HG03025 (cell line): ENCODE measurements at regions not wholly inside any gene's neighbourhood (a gene's known extent, or its start where the extent isn't known, plus 50 kb on each side); places are given as distances from the start of the nearest gene placed in this dataset.

Experiments used
- ATAC-seq: cut with Tn5 transposase; IDR thresholded peaks from one replicate; pipeline ENCODE4 v1.9.1; 2021; ENCODE audit warnings: mild to moderate bottlenecking, moderate library complexity; ENCODE audit not compliant: unreplicated experiment, low FRiP score

DNA sequence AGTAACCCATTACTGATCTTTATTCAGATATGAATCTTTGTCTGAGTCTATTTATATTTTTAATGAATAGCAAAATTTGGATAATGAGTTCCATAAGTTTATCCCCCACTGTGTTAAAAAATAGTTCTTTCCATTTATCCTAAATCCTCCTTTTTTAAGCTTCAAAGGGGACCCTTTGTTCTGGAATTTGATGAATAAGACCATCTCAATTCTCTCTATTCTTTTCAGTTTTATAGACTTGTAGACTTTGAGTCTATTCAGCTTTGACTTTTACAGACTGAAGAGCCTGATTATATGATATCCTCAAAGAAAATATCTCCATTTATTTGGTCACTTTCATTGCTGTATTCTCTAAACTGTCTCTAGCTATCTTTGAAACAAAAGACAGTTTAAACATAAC is 2146.1 kb upstream of the CELF4 start:
- ATAC-seq, result no peak

DNA sequence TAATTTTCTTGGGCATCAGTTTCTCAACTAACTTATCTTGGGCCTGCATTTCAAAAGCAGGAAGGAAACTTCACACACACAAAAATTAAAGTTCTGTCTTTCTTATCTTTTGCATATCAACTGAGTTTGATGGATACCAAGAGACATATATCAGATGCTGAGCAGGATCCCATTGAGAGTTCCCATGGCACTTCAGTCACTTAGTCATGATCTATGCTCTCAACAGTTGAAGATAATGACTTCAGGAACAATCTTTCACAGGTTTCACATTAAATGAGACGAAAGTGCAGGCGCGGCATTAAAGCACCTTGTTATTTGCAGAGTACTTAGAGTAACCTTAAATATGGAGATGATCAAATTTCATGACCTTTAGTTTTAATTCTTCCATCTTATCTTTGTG is 2139.8 kb upstream of the CELF4 start:
- no peak for ATAC-seq

GRCh38 chr18:39702888-39703287 is 2137.3 kb upstream of the CELF4 start:
- ATAC-seq, result no peak

- ATAC-seq, result no peak
Observed at GRCh38 chr18:39701839-39702238, 2136.2 kb upstream of the CELF4 start.

DNA sequence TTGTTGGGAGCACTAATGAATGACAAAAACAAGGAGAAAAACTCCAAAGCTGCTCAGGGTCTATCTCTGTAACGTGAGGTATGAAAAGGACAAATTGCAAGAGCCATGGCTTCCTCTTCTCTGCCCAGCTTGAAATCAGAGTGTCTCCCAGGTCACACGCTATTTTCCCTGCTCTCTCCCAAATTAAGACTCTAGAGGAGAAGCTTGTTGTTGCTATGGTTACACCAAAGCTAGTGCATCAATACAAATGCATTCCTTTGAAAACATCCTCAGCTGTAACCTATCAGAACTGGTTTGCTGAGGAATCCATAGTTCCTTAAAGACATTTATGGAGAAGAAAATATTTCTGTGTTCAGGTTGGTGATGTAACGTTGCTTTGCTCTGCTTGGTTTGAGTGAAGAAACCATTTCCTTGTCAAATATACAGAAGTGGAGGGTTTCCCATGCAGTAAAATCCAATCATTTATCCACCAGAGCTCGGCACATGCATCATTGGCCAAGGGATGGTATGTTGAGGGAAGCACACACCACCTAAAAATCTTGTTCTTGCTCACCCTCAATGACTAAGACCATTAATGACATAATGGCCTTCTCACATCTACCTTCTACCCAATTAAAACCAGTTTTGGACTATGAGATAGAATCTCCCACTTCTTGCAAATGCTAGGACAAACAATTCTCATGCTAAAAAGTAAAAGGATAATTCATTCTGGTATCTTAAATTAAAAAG is 2135.6 kb upstream of the CELF4 start:
- ATAC-seq, result no peak

DNA sequence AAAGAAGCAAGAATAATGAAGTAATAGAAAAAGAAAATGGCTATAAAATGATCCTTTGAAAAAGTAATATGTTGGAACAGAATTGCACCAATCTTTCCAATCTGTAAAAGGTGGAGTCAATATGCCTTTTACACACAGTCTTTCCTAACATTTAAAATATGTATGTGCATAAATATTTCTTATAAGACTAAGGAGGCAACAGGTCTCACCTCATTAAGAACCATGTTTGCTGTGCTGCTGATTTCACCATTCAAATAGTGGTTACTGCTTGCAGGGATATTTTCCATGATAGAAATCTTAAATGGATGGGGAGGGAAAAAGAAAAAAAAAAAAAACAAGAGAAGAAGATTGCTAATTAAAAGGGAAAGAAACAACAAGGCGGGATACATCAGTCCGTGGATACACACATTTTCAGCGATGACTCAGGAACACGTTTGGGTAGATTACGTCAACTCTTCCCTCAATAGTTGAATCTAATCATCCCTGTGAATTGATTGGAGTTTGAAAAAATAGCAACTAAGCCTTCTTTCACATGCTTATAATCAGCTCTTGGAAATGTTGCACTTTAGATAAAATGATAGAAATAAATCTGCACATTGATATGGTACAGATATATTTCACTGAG is 2133.9 kb upstream of the CELF4 start:
- ATAC-seq, result no peak

DNA sequence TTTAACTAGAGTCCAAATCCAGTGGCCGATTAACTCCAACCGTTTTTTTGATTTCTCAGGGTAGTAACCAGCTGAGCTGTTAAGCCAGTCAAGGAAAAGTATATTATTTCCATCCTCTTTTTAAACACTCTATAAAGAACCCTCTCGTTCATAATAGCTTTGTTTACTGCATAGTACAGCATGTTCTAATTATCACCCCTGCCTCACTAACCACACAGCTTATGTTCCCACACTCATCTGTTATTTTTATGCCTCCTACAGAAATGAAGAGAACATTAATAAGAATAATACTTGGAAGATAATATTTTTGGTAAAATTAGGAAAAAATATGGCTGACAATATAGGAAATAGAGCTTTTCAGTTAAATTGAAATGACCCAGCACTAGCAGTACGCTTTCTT is 2132.8 kb upstream of the CELF4 start:
- ATAC-seq, result no peak

GRCh38 chr18:39693359-39693758 is 2127.8 kb upstream of the CELF4 start:
- ATAC-seq, result no peak

GRCh38 chr18:39692367-39693015 is 2126.9 kb upstream of the CELF4 start:
- no peak for ATAC-seq

DNA sequence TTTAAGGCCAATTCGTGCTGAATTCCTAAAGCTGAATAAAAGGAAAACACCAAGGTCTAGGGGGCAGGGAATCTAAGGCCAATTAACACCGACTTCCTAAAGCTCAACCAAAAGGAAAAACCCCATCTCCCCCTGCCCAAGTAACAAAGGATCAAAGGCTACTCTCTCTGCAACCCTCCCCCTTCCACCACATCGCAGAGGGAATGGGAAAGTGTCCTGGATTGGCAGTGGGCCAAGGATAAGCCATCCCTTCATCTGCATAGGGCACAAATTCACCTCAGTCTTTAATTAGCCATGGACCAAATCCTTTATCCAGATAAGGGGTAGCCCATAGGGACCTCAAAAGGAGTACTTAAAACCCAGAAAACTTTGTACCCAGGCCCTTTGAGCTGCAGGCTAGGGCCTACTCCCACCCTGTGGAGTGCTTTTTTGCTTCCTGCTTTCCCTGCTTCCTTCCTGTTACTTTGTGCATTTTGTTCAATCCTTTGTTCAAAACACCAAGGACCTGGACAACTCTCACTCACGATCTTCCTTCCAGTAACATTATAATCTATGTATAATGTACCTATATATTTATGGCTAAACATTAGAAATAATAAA is 2119.8 kb upstream of the CELF4 start:
- ATAC-seq, result no peak

DNA sequence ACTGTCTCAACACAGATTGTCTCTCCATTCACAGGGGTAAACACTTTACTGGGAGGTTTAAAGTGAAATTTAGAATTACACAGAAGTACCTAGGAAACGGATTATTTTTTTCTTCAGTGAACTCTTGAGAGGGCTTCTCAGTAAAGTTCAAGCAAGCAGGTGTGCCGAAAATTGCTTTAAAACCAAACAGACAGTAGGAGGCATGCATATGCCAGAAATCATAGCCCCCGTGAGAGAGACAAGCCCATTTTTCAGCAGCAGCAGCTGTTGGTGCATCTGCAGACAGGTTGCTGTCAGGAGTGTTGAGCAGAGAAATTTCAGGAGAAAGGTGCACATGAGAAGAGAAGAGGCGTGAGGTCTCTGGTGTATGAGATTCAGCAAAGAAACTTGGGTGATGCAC is 2115.5 kb upstream of the CELF4 start:
- ATAC-seq, result no peak

- no peak for ATAC-seq
Observed at GRCh38 chr18:39675906-39676305, 2110.3 kb upstream of the CELF4 start.

GRCh38 chr18:39675368-39675767 is 2109.8 kb upstream of the CELF4 start:
- no peak for ATAC-seq

GRCh38 chr18:39672171-39672570 is 2106.6 kb upstream of the CELF4 start:
- ATAC-seq, result no peak

GRCh38 chr18:39667905-39668304 is 2102.3 kb upstream of the CELF4 start:
- ATAC-seq, result no peak

DNA sequence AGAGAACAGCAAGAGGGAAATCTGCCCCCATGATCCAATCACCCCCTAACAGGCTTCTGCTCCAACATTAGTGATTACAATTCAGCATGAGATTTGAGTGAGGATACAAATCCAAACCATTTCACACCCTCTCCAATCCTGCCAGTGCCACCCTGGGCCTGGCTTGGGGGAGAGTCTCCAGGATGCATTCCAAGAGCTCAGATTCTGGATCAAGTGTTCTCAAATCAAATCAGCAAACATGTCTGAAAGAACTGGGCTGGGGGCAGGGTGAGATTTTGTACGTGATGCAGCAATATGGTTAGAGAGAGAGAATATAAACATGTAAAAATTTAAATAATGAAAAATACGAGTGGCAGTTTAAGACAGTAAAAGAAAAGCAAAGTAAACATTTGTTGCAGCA is 2100.9 kb upstream of the CELF4 start:
- ATAC-seq, result no peak

DNA sequence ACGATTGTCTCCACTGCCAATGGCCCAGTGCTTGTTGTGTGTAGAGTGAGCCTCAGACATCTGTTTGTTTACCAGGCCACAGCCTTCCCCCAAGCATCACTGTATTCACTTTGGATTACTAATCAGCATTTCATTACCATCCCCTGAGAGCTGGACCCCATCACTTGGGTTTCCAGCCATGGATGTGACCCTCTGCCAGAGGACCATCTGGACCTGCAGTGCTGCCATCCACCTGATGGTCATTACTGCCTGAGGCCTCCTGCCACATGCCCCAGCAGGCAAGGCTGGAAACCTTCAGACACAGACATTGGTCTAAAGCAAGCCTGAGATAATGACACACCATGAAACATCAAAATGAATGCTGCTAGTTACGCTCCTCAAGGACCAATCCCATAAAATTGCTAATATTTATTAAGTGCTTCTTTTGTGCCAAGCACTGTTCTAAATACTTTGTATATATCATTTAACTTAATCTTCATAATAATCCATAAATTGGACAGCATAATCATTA is 2096.3 kb upstream of the CELF4 start:
- ATAC-seq, result no peak

DNA sequence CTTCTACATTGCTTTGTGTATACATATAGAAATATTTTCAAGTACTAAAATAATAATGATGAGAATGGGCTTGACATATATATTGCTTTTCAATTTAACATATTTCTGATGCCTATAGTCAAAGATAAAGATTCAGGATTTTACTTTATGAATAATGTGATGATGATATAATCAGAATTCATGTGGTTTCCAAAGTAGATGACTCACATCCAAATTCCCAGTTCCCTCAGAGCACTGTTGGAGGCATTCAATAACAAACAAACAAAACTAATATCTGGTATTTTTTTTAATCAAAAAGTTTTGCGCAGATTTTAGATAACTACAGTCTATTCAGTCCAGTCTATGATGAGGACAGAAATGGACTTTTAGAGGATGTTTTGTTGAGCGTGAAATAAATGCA is 2094.5 kb upstream of the CELF4 start:
- no peak for ATAC-seq

GRCh38 chr18:39655341-39655740 is 2089.7 kb upstream of the CELF4 start:
- no peak for ATAC-seq

GRCh38 chr18:39653221-39653620 is 2087.6 kb upstream of the CELF4 start:
- no peak for ATAC-seq

DNA sequence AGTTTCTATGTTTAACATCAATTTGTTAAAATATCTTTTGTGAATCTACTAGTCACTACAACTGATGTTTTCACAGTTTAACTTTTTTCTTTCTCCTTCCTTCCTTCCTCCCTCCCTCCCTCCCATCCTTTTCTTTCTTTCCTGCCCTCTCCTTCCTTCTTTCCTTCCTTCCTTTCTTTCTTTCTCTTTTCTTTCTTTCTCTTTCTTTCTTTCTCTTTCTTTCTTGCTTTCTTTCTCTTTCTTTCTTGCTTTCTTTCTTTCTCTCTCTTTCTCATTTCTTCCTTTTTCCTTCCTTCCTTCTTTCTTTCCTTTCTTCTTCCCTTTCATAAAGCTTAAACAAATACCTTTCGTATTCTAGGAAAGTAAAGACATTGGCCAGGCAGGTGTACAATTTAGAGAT is 2083.0 kb upstream of the CELF4 start:
- no peak for ATAC-seq
